NCI-H524 (cell line): ENCODE measurements at regions not wholly inside any gene's neighbourhood (a gene's known extent, or its start where the extent isn't known, plus 50 kb on each side); places are given as distances from the start of the nearest gene placed in this dataset.

Source experiments
- DNase-seq, 2 experiments: peaks; one replicate each; lab custom pipeline; 2025; lab: John Stamatoyannopoulos, UW

DNA sequence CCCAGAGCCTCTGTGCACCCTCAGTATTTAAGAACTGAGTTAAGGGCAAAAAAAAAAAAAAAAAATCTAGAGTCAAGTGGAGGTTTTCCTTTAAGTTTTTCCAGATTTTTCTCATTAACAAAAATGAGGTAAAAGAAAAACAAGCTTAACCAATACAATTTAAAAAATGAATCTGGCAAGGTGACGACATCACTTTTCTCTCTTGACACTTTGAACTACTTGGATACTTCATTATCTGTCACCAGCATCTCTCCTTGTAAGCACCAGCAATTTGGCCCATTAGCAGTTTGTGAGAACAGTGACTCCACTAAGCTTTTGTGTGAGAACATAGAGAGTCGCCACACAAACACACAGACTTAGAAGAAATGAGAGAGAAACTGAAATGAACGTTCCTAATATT, 345.7 kb upstream of the SLC30A5 start:
- DNase-seq, result no peak

DNA sequence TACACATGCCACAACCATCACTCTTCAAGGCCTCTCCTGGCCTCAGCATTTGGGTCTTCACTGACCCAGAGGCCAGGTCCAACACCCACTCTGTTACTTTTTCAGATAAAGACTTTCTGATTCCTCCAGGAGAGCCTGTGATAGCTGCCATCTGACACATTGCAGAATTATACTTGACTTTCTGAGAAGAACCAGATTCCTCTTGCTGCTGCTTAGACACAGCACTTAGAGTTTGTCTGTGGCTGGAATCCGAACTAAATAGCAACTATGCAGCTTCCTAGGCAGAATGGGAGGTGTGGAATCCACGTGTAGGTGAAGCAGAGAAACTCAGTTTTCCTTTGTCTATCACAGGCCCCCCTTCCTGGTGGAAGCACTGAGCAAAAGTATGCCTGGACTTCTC, 344.7 kb upstream of the SLC30A5 start:
- no peak for DNase-seq

DNA sequence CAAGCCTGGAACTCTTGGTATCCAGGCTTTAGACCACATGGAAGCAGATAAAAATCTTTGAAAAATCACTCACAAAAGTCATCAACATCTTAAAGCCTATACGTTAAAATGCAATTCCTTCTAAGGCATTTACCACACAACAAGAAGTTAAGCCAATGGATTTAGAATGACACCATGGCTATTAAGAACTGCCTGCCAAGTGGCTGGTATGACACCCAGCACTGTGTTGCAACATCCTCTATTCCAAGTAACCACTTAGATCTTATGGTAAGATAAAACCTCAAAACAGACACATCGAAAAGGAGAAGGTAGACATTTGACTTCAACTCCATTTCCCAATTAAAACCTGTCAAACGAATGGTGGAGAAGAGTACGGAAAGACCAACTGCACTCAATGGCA, 344.2 kb upstream of the SLC30A5 start:
- no peak for DNase-seq

DNA sequence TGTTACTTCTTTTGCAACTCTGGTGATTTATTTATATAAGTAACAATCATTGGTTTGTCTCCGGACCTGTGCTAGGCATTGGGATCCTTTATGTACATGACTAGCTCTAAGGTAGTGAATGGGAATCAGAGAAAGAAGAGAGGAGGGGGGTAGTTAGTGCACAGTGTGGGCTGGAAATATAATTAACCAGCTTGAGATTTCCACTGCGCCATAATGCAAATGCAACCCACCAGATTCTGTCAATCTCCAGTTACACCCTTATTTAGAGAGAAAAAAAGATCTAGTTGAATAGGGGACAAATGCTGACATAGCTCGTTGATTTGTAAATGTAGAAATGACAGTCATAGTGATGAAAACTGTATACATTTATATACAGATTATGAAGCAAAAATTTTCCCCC, 342.2 kb upstream of the SLC30A5 start:
- DNase-seq, result no peak

DNA sequence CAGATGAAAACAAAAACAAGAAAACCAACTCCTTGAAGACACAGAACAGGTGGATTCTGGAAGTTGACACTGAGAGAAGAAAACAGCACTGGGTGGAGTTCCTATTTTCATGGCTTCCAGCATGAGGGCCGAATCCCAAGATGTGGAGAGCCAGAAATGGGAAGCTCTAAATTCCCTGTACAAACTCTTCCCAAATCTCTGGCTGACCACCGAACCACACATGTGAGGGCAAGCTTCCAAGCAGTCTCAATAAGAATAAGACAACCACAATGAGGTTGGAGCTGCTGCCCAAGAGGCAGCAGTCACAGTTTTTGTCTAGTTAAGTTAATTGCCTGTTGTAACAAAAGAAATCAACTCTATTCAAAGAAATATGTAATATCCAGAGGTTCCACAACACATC, 339.3 kb upstream of the SLC30A5 start:
- no peak for DNase-seq

DNA sequence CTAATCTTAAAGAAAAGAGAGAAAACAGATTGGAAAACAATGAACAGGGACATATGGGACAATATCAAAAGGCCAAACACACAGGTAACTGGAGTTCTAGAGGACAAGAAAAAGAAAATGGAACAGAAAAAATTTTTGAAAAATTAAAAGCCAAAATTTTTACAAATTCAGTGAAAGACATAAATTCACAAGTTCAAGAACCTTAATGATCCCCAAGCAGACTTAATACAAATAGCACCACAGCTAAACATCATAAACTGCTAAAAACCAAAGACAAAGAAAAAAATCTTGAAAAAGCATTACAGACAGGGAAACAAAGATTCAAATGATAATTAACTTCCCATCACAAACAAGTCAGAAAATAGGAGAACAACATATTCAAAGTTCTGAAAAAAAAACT, 338.5 kb upstream of the SLC30A5 start:
- DNase-seq, result no peak

DNA sequence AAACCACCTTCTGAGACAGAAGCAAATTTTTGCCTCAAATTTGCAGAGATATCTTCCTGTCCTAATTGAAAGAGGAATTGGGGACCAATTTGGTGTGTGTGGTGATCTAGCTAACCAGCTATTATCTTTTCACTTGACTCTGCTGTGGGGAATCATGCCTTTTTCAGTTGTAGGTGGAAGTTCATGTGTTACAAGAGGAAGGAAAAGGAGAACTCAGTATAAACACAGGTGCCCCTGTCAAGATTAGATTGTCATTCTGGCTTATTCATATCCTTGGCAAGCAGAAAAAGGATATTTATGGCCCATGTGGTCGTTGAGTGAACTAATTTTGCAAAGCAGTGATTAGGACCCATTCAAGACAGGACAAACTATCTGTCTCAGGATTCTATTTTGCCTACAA, 336.8 kb upstream of the SLC30A5 start:
- no peak for DNase-seq

DNA sequence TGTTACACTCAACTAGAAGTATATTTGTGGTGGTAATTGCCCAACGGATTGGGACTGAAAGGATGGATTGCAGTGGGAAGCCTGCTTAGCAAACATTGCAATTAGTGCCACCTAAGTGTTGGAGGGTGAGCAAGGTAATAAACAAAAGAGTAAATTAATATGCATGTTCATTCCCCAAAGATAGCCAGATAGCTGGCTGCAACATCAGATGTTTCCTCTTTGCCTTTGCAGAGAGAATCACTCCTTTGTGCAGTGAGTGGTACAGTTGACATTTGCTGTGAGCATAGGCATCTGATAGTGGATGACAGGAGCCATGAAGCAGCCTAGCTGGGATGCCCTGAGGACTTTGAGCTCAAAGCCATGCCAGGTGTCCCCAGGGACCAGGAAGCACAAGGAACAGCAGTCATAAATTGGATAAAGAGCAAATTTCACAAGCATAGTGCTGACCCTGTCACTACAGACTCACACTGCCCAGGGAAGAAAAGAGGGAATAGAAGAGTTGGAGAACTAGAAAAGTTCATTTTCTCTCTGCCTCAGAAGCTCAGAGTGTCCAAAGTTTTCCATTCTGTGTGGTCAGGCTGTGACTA, 336.1 kb upstream of the SLC30A5 start:
- DNase-seq, result no peak

DNA sequence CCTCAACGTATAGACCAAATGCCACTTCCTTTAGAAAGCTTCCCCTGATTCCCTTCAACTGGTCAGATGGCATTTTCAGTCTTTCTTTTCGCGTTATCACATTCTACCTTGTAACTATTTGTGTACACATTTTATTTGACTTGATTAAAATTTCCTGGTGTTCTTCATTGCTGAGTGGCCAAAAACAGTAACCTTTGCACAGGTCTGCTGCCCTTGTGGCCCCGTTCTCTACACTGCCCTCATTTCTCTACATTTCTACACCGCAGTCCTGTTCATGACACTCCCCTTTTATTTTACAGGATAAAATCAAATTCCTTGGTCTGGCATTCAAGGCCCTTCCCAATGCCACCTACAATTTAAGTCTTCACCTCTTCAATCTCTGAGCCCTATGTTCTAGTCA, 334.2 kb upstream of the SLC30A5 start:
- no peak for DNase-seq

DNA sequence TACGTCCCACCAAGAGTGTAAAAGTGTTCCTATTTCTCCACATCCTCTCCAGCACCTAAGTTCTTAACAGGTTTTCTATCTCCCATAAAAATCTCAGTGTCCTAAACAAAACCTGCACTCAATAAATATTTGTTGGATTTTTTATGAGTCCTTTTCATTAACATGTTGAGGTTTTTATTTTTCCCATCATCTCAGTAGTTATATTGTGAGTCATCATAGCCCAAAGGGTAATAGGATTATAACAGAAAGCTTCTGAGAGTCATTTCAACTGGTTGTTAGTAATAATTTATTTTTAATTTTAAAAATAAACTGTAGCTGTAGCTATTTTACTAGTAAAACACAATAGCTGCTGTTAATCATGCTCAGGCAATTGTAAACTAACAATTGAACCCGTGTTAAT, 331.6 kb upstream of the SLC30A5 start:
- DNase-seq, result no peak

DNA sequence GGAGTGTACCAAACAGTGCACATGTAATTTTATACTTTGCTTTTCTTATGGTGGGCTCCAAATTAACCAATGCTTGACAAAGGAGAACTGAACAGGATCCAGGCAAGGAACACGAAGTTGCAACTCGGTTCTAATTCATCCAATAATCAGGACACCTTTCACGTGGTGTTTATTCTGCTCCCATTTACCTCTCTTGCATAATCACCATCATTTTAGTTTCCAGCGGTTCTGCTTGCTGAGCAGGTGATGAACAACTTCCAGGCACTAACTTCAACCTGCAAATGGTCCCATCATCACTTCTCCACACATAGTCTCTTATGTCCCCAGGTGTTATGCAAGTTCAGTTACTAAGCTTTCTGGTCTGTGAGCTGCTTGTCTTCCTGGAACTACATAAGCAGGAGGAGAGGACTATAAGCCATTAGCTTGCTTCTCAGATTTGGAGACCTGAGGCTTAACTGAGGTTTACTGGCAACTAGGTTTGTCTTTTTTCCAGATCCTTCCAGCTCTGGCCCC, 326.8 kb upstream of the SLC30A5 start:
- DNase-seq, result no peak

DNA sequence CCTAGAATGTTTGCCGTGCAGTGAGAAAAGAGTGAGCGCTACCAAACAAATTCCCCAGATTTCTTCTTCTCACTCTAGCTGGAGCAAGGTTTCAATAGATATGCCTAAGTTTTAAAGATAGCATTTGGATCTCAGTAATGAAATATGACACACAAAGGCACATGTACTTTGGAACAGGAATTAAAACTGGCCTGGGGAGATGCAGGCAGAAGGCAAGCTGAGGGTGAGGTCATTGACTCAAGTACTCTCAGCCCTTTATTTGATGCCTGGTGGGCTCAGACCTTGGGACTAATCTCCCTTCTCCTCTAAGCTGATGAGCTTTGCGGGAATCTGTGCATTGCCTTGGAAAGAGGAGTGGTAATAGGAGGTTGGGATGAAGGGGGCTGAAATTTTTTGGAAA, 323.3 kb upstream of the SLC30A5 start:
- peak; percentile 55 to 86 for DNase-seq

DNA sequence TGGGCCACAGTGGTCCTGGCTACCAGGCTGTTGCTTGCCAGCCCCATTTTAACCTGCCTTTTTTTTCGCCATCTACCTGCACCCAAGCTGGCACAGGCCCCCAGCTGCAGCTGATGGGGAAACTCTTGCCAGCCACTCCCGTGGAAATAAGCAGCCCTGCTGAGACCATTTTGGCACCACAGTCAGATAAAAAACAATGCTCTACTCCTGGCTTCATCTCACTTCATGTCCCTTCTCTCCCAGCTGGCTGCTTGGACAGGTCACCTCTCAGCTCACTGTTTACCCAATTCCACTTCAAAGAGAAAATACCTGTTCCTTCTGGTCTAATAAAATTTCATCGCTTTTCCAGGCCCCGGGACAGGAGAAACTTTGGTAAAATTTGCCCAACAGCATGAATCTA, 322.6 kb upstream of the SLC30A5 start:
- DNase-seq, result no peak

DNA sequence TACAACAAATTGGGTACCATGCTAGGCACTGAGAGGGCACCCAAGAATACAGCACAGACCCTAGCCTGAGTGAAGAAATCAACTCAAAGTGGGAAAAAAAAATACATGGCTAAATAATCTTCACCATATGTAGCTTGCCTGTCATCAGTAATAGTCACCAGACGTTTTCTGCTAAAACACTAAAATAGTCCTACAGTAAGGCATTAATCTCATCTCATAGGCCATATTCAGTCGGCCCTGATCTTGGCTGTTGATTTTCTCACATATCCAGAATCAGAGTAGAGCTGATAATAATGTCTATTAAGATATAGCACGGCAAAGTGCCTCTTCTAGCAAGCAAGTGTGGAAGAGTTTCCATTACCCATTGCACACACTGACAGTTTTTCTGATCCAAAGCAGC, 322.1 kb upstream of the SLC30A5 start:
- no peak for DNase-seq

DNA sequence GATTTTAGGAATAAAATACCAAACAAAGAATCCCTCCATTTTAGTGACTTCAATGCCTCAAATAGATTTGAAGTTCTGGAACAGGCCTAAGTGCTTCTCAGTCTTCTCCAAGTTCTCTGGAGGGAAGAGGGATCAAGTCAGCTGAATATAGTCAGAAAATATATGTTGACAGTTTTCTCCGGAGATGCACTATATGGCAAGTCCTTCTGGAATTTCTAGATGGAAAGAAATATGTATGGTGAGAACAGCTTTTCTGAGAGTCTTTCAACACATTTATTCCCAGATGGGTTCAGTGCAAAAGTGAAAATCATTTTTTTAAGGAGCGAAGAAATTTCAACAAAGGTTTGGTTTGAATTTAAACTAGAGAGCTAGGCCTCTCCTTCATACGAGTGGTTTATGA, 317.4 kb upstream of the SLC30A5 start:
- DNase-seq, result no peak

DNA sequence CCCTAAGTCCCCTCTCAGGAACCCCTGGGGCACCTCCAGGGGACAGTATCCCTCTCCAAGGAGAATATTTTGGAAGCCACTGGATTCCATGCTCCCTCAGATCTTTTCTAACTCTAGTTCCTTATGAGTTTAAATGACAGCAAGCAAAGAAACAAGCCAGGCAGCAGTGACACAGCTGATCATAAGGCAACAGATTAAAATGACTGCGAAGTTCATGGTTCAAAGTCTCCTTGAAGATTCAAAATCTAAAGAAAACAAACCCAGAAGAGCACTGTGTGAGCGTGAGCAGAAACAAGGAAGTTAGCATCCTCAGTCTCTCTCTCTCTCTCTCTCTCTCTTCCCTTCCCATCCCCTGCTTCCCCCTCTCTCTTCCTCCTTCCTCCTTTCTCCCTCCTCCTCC, 316.7 kb upstream of the SLC30A5 start:
- DNase-seq, result no peak

DNA sequence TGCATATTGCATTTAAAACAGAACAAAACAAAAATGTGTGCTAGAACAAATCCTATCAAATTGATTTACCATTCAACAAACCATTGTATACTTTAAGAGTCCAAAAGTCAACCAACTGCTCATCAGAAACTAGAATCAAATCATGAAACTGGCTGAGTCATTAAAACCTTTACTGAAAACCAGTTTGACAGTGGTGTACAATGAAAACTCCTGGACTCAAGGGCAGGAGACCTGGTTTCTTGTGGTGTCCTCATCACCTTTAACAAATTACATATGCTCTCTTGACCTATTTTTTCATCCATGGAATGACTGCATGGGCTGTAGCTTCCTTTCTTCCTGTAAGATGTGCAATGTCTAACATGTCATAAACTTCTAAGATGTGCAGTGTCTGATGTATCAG, 315.3 kb upstream of the SLC30A5 start:
- DNase-seq, result no peak

DNA sequence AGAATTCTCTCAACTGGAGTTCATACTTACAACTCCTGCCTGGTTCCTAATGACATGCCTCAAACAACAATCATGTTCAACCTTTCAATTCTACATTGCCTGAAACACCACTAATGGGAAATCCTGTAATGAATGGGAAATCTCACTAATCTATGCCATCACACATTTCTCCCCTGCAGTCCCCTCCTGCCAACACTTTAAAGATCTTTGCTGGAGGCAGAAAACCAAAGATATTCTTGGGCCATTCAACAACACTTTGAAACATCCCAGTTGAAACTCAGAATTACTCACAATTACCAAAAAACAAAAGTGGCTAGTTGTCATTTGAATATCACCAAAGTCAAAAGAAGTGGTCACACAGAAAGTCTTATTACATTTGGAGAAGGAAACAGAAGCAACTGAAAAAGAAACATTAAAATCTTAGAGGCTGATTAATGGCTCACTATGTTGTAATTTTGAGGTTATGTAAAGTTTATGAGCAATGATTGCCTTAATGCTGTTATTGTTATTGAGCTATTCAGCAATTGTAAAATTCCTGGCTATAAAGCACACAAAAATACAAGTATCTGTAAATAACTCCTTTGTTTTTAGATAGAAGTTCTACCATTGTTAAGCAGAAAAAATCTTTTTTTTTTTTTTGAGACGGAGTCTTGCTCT, 313.4 kb upstream of the SLC30A5 start:
- no peak for DNase-seq

DNA sequence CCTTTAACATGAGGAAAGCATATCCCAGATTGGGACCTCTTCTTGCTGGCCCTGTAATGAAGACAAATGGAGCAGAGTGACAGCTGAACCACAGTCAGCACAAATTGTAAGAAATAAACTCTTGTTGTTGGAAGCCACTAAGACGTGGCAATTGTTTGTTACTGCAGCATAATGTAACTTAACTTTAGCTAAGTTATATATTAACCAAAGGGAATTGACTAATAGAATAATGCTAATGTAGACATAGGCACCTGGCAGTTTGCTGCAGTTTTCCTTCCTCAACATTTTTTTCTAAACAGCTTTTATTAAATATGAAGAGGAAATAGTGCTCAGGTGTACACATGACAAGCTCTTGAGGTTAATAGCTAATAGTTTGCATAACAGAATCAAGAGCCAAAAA, 300.7 kb upstream of the SLC30A5 start:
- no peak for DNase-seq

DNA sequence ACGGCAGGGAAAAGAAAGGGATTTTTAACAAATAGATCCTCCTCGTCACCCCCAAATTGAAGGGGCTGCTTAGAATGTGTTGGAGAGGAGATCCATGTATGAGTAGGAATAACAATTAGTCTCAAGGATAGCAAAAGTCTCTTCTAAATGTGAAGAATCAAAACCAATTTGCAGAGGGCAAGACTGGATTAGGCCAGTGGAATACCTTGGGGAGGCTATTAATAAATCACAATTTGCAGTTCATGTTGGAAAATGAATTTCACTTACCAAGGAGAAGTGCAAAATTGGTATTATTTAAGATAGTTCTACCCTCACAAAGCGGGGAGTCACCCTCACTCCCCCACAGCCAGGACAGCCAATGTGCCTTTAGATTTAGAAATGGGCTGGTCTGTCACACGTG, 299.8 kb upstream of the SLC30A5 start:
- no peak for DNase-seq

DNA sequence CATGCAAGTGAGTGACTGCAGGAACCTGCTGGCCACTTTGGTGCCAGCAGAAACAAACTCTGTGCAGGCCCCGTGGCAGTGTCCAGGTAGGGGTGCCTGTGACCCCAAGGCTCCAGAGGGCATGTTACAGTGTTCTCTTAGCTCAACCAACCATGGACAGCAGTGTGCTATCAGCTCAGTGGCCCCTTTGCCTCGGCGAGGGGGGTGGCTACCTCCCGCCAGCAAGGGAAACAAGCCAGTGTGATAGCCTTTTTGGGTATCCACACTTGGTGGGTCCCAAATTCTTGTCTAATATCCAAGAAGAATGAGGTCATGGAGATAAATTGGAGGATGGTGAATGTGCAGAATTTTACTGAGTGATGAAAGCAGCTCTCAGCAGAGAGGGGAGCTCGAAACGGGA, 298.6 kb upstream of the SLC30A5 start:
- no peak for DNase-seq

DNA sequence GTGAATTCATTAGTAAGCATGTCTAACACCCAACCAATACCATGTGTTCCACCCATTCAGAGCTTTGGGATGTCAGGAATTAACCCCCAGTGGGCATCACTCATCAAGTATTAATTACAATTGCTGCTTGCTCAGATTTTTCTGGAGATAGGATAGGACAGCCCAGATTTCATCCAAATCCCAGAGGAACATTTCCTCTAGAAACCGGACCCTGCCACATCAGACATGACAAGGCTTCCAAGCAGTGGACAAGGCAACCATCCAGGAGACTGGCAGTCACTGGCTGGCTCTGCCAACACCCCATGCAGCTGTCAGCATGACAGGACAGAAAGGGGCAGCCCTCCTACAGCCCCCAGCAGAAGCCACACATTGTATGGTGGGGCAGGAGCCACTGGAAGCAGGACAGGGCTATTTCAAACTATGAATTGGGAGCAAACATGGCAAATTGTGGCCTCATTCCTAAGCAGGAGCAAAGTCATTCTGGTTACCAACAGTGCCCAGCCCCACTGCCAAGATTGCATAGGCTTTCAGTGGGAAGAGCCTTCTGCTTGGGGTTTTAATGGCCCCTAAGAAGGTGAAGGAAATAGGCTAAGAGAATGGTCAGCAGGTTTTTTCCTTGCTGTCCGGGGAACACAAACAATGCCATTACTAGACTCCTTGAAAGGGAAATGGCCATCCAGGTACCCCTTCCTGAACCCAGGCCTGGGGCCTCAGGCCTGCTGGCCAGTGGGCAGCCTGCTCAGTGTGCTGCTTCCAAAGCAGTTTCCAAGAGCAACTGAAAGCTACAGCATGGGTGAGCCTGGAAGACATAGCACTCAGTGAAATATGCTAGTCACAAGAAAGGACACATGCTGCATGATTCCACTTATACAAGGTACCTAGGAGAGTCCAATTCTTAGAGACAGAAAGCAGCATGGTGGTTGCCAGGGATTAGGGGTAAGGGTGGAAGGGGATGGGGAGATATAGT, 294.7 kb upstream of the SLC30A5 start:
- no peak for DNase-seq

DNA sequence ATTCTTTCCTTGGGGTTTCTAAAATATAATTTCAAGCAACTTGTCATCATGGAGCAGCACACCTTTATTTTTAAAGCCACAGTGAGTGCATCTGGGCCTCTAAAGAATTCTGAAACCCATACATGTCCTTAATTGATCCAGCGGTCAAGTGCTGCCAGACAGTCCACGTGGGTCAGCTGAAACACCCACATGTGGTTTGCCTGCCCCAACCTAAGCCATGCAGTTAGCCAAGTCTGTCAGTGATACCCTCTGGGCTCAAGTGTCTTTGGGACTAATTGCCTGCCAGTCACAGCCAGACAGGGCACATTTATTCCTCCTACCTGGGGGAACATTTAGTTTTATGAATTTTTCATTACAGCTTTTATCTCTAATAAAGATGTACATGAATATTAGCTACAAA, 291.4 kb upstream of the SLC30A5 start:
- DNase-seq, result no peak
